IMR-90 (cell line): ENCODE measurements at regions not wholly inside any gene's neighbourhood (a gene's known extent, or its start where the extent isn't known, plus 50 kb on each side); places are given as distances from the start of the nearest gene placed in this dataset.

ENCODE experiments used
- ATAC-seq: fragments of 200-7000 bp; cut with Tn5 transposase; 2 replicates; pipeline ENCODE4 v1.9.1; 2020; ENCODE audit warnings: low read depth, mild to moderate bottlenecking, moderate library complexity
- BruUV-seq: library from RNA; stranded (reverse); fragments of 400-500 nt; replicated peaks from 2 replicates; lab custom pipeline; 2021; lab: Mats Ljungman, UMichigan
- CTCF ChIA-PET: fragments of 300-600 bp; formaldehyde crosslinking; extraction: SDS; loops from one replicate; lab custom pipeline; 2021; ENCODE audit warnings: antibody characterized with exemption; lab: Yijun Ruan, JAX
- POLR2A ChIA-PET: fragments of 300-600 bp; sonication (Branson Sonifier 250); formaldehyde crosslinking; loops from one replicate; lab custom pipeline; 2022; ENCODE audit warnings: antibody characterized with exemption; ENCODE audit not compliant: unreplicated experiment; lab: Charles Lee
- DNase-seq: peaks from one replicate; pipeline ENCODE4 v3.0.0; 2013
- H2AFZ ChIP-seq: replicated peaks from 2 replicates; pipeline ENCODE3; 2013; ENCODE audit warnings: low read length, mild to moderate bottlenecking; ENCODE audit not compliant: poor library complexity
- H2AK5ac ChIP-seq: 2 replicates; pipeline ENCODE4 v1.6.1; 2013; ENCODE audit warnings: low read depth, low read length, inconsistent platforms
- H2AK9ac ChIP-seq: replicated peaks from 2 replicates; pipeline ENCODE3; 2013; ENCODE audit warnings: mild to moderate bottlenecking, low read depth, low read length, moderate library complexity; ENCODE audit not compliant: poor library complexity
- H2BK120ac ChIP-seq: 2 replicates; pipeline ENCODE4 v1.6.1; 2013; ENCODE audit warnings: low read depth, low read length, inconsistent platforms
- H2BK15ac ChIP-seq: 3 replicates; pipeline ENCODE4 v1.6.1; 2013; ENCODE audit warnings: low read depth, low read length, inconsistent platforms
- H2BK20ac ChIP-seq: 2 replicates; pipeline ENCODE4 v1.6.1; 2013; ENCODE audit warnings: low read depth, mild to moderate bottlenecking, inconsistent platforms, low read length, moderate library complexity
- H2BK5ac ChIP-seq: 2 replicates; pipeline ENCODE4 v1.6.1; 2013; ENCODE audit warnings: mild to moderate bottlenecking, low read depth, low read length, inconsistent platforms; ENCODE audit not compliant: poor library complexity, severe bottlenecking
- H3K14ac ChIP-seq: replicated peaks from 2 replicates; pipeline ENCODE4 v1.6.1; 2013; ENCODE audit warnings: low read depth, low read length, inconsistent platforms
- H3K18ac ChIP-seq: 2 replicates; pipeline ENCODE4 v1.6.1; 2013; ENCODE audit warnings: low read depth, low read length, control low read depth
- H3K23ac ChIP-seq: 2 replicates; pipeline ENCODE4 v1.6.1; 2013; ENCODE audit warnings: low read depth, low read length, inconsistent platforms
- H3K27ac ChIP-seq: 2 replicates; pipeline ENCODE4 v1.5.1; 2013; ENCODE audit warnings: mild to moderate bottlenecking, control low read depth, low read length; ENCODE audit not compliant: insufficient read depth
- H3K27me3 ChIP-seq: 2 replicates; pipeline ENCODE4 v1.6.1; 2013; ENCODE audit warnings: low read length; ENCODE audit not compliant: control insufficient read depth, insufficient read depth
- H3K36me3 ChIP-seq: 2 replicates; pipeline ENCODE4 v1.6.1; 2013; ENCODE audit warnings: low read length, mixed read lengths; ENCODE audit not compliant: control insufficient read depth, insufficient read depth
- H3K4ac ChIP-seq: 2 replicates; pipeline ENCODE4 v1.6.1; 2013; ENCODE audit warnings: low read depth, low read length, inconsistent platforms
- H3K4me1 ChIP-seq: 2 replicates; pipeline ENCODE4 v1.6.1; 2013; ENCODE audit warnings: low read length, mixed read lengths; ENCODE audit not compliant: control insufficient read depth, insufficient read depth
- H3K4me2 ChIP-seq: 2 replicates; pipeline ENCODE4 v1.6.1; 2013; ENCODE audit warnings: low read depth, mild to moderate bottlenecking, control low read depth, low read length, moderate library complexity
- H3K4me3 ChIP-seq: 2 replicates; pipeline ENCODE4 v1.5.1; 2013; ENCODE audit warnings: low read depth, mild to moderate bottlenecking, control low read depth, low read length, moderate library complexity; ENCODE audit not compliant: insufficient read depth
- H3K56ac ChIP-seq: 2 replicates; pipeline ENCODE4 v1.6.1; 2013; ENCODE audit warnings: low read length, inconsistent platforms; ENCODE audit not compliant: insufficient read depth; ENCODE audit errors: extremely low read depth
- H3K79me1 ChIP-seq, 2 experiments: 2 replicates each; pipeline ENCODE4 v1.6.1; 2013; ENCODE audit warnings: low read length in 2 of 2, inconsistent platforms in 1 of 2, low read depth in 1 of 2
- H3K9ac ChIP-seq: 2 replicates; pipeline ENCODE4 v1.6.1; 2013; ENCODE audit warnings: low read depth, low read length, control low read depth
- H3K9me1 ChIP-seq: 2 replicates; pipeline ENCODE4 v1.6.1; 2013; ENCODE audit warnings: low read length, inconsistent platforms; ENCODE audit not compliant: insufficient read depth
- H3K9me3 ChIP-seq: 2 replicates; pipeline ENCODE4 v1.6.1; 2013; ENCODE audit warnings: low read length; ENCODE audit not compliant: control insufficient read depth, insufficient read depth
- H4K20me1 ChIP-seq: 2 replicates; pipeline ENCODE4 v1.6.1; 2013; ENCODE audit warnings: low read length, inconsistent platforms; ENCODE audit not compliant: insufficient read depth
- H4K5ac ChIP-seq: 2 replicates; pipeline ENCODE4 v1.6.1; 2013; ENCODE audit warnings: mild to moderate bottlenecking, low read depth, low read length, control low read depth
- H4K8ac ChIP-seq, 2 experiments: 2 replicates each; pipeline ENCODE4 v1.6.1; 2013; ENCODE audit warnings: low read depth in 2 of 2, low read length in 2 of 2, control low read depth in 1 of 2, inconsistent platforms in 1 of 2
- H4K91ac ChIP-seq: 2 replicates; pipeline ENCODE4 v1.6.1; 2013; ENCODE audit warnings: low read depth, low read length, inconsistent platforms; ENCODE audit not compliant: insufficient read depth
- MXI1 ChIP-seq: IDR thresholded peaks from 2 replicates; pipeline ENCODE4 v1.6.1; 2012; ENCODE audit warnings: low read depth, mild to moderate bottlenecking, low read length, moderate library complexity, borderline replicate concordance
- NFE2L2 ChIP-seq: fragments of 150-350 bp; IDR thresholded peaks from 2 replicates; pipeline ENCODE4 v1.6.1; 2016; ENCODE audit warnings: low read depth, mild to moderate bottlenecking, low read length
- POLR2A ChIP-seq: IDR thresholded peaks from 2 replicates; pipeline ENCODE4 v1.6.1; 2012; ENCODE audit warnings: mild to moderate bottlenecking, low read depth, low read length
- RCOR1 ChIP-seq: IDR thresholded peaks from 2 replicates; pipeline ENCODE4 v1.6.1; 2012; ENCODE audit warnings: mild to moderate bottlenecking, low read length, improper control_type of control experiment; ENCODE audit not compliant: insufficient replicate concordance
- SMC3 ChIP-seq: fragments of 150-350 bp; IDR thresholded peaks from 2 replicates; pipeline ENCODE4 v1.6.1; 2016; ENCODE audit warnings: low read depth, mild to moderate bottlenecking, antibody characterized with exemption, low read length, moderate library complexity
- WGBS, 2 experiments: methylation state at CpG; one replicate each; pipeline versions ENCODE4 v1.1.5 to v1.1.7; 2013; ENCODE audit warnings: missing lambda C conversion rate in 2 of 2; ENCODE audit not compliant: insufficient read length in 1 of 2; ENCODE audit errors: extremely low coverage in 2 of 2; 5-methylcytosine and 5-hydroxymethylcytosine counted together
- dilution Hi-C: fragments of 300-500 bp; cut with HindIII; formaldehyde crosslinking; loops from one replicate; pipeline ENCODE4 v1.14.3; 2018; ENCODE audit warnings: low sequenced_read_pairs; ENCODE audit not compliant: unreplicated experiment
- in situ Hi-C: fragments of 300-500 bp; cut with MboI; formaldehyde crosslinking; loops from 3 replicates; pipeline ENCODE4 v1.14.3; 2019; ENCODE audit warnings: low sequenced_read_pairs, inconsistent platforms, mixed read lengths
- intact Hi-C: fragments of 100-400 bp; cut with micrococcal nuclease; formaldehyde crosslinking; loops from 2 replicates; pipeline ENCODE4 v1.10.0; 2022

DNA sequence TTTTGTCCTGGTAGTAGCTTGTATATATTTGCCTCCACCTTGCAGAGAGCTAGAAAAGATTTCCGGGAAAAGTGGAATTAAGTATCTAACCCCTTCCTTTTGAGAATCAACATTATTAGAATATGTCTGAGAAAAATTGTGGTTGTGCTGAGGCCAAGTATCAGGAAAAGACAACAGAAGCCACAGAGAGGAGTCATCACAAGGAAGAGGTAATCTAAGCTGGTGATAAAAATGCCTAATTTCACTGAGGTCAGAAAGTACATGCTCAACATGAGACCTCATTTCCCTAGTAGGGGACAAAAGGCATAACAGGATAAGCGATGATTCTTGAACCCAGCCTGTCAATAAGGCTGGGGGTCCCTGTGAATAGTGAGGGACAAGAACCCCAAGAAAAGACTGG, 97.0 kb upstream of the PDE1C start:
- CTCF ChIA-PET: no interaction called here
- Histone ChIP-seq H3K27ac (no peak overlapping the region), H3K18ac (no peak overlapping the region), H3K9me1 (peaks cover 4% of the 10 kb centered on the region), H3K4me3 (no peak overlapping the region), H2AK9ac (no peak overlapping the region), H4K91ac (no peak overlapping the region), H3K4me1 (peaks cover 8% of the 10 kb centered on the region), H3K4me2 (no peak overlapping the region), H2BK20ac (no peak overlapping the region), H3K9ac (no peak overlapping the region), H2BK15ac (no peak overlapping the region), H4K8ac (no peak overlapping the region), H3K36me3 (no peaks in the 10 kb centered on the region), H3K9me3 (peaks cover 3% of the 10 kb centered on the region; the same call in 1 of the 2 replicates), H3K4ac (no peak overlapping the region), H2AFZ (no peak overlapping the region), H3K79me1 (no peaks in the 10 kb centered on the region), H3K27me3 (no peaks in the 10 kb centered on the region), H3K23ac (no peak overlapping the region), H4K5ac (no peak overlapping the region), H2AK5ac (no peak overlapping the region), H2BK5ac (no peak overlapping the region), H2BK120ac (no peak overlapping the region), H4K20me1 (no peaks in the 10 kb centered on the region), H3K14ac (no peak overlapping the region), H3K56ac (no peak overlapping the region)
- DNase-seq (peak; percentile 4), ATAC-seq (no peak)
- dilution Hi-C loops (no loop called here), in situ Hi-C loops (no loop called here), intact Hi-C loops (loop anchor here (10.0 kb wide), 1 partner anchor 382 kb away; no protein-coding TSS in a partner anchor)
- BruUV-seq: no TSS peak
- TF ChIP-seq NFE2L2 (no peak), SMC3 (no peak), POLR2A (no peak), MXI1 (no peak), RCOR1 (no peak)
- POLR2A ChIA-PET: no interaction called here
- no CpG with 5 or more reads among the region's 2 CpGs for WGBS, 2 experiments
